GM12891 (cell line): ENCODE measurements at regions not wholly inside any gene's neighbourhood (a gene's known extent, or its start where the extent isn't known, plus 50 kb on each side); places are given as distances from the start of the nearest gene placed in this dataset.

ENCODE experiments used
- PAX5 ChIP-seq: IDR thresholded peaks from 2 replicates; pipeline ENCODE4 v1.6.1; 2011; ENCODE audit warnings: low read length, moderate library complexity, mild to moderate bottlenecking; ENCODE audit not compliant: insufficient read depth, severe bottlenecking
- POLR2A ChIP-seq: IDR thresholded peaks from 2 replicates; pipeline ENCODE4 v1.6.1; 2011; ENCODE audit warnings: low read depth, low read length, control low read depth
- POLR2AphosphoS5 ChIP-seq: IDR thresholded peaks from 2 replicates; pipeline ENCODE4 v1.6.1; 2011; ENCODE audit warnings: low read depth, low read length, control low read depth
- POU2F2 ChIP-seq: IDR thresholded peaks from 2 replicates; pipeline ENCODE4 v1.6.1; 2011; ENCODE audit warnings: low read depth, mild to moderate bottlenecking, control low read depth, low read length, moderate library complexity
- SPI1 ChIP-seq: IDR thresholded peaks from 2 replicates; pipeline ENCODE4 v1.6.1; 2011; ENCODE audit warnings: low read depth, low read length, control low read depth
- TAF1 ChIP-seq: IDR thresholded peaks from 2 replicates; pipeline ENCODE4 v1.6.1; 2011; ENCODE audit warnings: low read depth, low read length, control low read depth

DNA sequence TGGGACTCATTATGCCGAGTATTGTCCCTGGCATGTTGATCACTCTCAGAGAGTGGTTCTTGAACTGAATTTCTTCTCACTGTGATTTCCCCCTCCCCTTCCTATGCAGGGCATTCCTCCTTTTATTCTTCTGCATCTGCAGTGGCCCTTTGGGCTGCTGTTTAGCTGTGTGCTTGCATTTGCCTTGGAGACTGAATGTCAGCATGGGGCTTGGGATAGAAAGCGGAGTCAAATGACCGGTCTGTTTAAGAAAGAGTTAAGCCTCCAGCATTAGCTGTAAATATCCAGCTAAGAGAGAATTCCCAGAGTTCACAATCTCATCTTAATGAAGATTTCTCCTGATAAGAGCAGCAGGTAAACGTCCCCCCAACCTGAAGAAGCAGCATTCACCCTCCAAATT is 65.6 kb upstream of the RMST start:
- TF ChIP-seq POLR2AphosphoS5 (no peak), POLR2A (no peak), TAF1 (no peak), SPI1 (no peak), POU2F2 (no peak), PAX5 (no peak)
